Naive thymus-derived CD4-positive, alpha-beta T cell (primary cell): ENCODE measurements at regions not wholly inside any gene's neighbourhood (a gene's known extent, or its start where the extent isn't known, plus 50 kb on each side); places are given as distances from the start of the nearest gene placed in this dataset.
A peak's percentile ranks its signal among the peaks of the same experiment; 100 is the strongest.

Source experiments
- ATAC-seq: fragments of 150-1000 bp; cut with Tn5 transposase; 2 replicates; pipeline ENCODE4 v1.10.0; 2021; ENCODE audit warnings: mild to moderate bottlenecking, moderate library complexity
- CTCF ChIA-PET: fragments of 350-600 bp; sonication (Branson Sonifier 250); formaldehyde crosslinking; loops from one replicate; lab custom pipeline; 2021; ENCODE audit warnings: antibody characterized with exemption; lab: Charles Lee
- POLR2A ChIA-PET: fragments of 350-600 bp; sonication (Branson Sonifier 250); formaldehyde crosslinking; loops from one replicate; lab custom pipeline; 2021; ENCODE audit warnings: antibody characterized with exemption, inconsistent platforms; lab: Charles Lee
- DNase-seq, 9 donors: peaks; one replicate each; pipeline versions ENCODE4 v3.0.0 to v3.0.0-alpha.2; 2020 to 2022; ENCODE audit warnings: mixed read lengths in 1 of 9
- H3K27ac ChIP-seq: one replicate; pipeline ENCODE4 v1.7.0; 2013; ENCODE audit warnings: mild to moderate bottlenecking, low read depth, low read length, moderate library complexity
- H3K27me3 ChIP-seq, 2 donors: one replicate each; pipeline ENCODE4 v1.7.0; 2013; ENCODE audit warnings: low read length in 2 of 2, mild to moderate bottlenecking in 2 of 2, moderate library complexity in 2 of 2; ENCODE audit not compliant: control insufficient read depth in 2 of 2, insufficient read depth in 2 of 2
- H3K36me3 ChIP-seq, 3 experiments: 1 replicate in 2 of 3; 2 replicates in 1 of 3; pipeline ENCODE4 v1.7.0; 2013; ENCODE audit warnings: low read length in 3 of 3, mild to moderate bottlenecking in 3 of 3, moderate library complexity in 1 of 3; ENCODE audit not compliant: insufficient read depth in 3 of 3, control insufficient read depth in 2 of 3
- H3K4me1 ChIP-seq, 2 donors: one replicate each; pipeline ENCODE4 v1.7.0; 2013; ENCODE audit warnings: low read length in 2 of 2, mild to moderate bottlenecking in 2 of 2, moderate library complexity in 1 of 2; ENCODE audit not compliant: control insufficient read depth in 2 of 2, insufficient read depth in 2 of 2
- H3K4me3 ChIP-seq: 2 replicates; pipeline ENCODE4 v1.7.0; 2013; ENCODE audit warnings: mild to moderate bottlenecking, low read length
- H3K9me3 ChIP-seq, 3 experiments: 1 replicate in 2 of 3; 2 replicates in 1 of 3; pipeline ENCODE4 v1.7.0; 2013; ENCODE audit warnings: low read length in 3 of 3; ENCODE audit not compliant: control insufficient read depth in 2 of 3
- H3K27ac Mint-ChIP-seq, 9 donors: one replicate each; pipeline ENCODE4 v1.8.0; 2020 to 2022; ENCODE audit warnings: mixed read lengths in 9 of 9, mild to moderate bottlenecking in 8 of 9, moderate library complexity in 5 of 9, inconsistent platforms in 2 of 9
- H3K27me3 Mint-ChIP-seq, 5 donors: one replicate each; pipeline ENCODE4 v1.8.0; 2021 to 2022; ENCODE audit warnings: mixed read lengths in 5 of 5, mild to moderate bottlenecking in 1 of 5
- H3K36me3 Mint-ChIP-seq, 5 donors: one replicate each; pipeline ENCODE4 v1.8.0; 2020 to 2022; ENCODE audit warnings: mixed read lengths in 5 of 5, mild to moderate bottlenecking in 3 of 5, inconsistent platforms in 1 of 5
- H3K4me1 Mint-ChIP-seq, 7 donors: one replicate each; pipeline ENCODE4 v1.8.0; 2020 to 2022; ENCODE audit warnings: mixed read lengths in 7 of 7, mild to moderate bottlenecking in 3 of 7, inconsistent platforms in 1 of 7
- H3K4me3 Mint-ChIP-seq, 10 donors: one replicate each; pipeline ENCODE4 v1.8.0; 2020 to 2022; ENCODE audit warnings: mild to moderate bottlenecking in 10 of 10, mixed read lengths in 10 of 10, moderate library complexity in 6 of 10, inconsistent platforms in 2 of 10
- H3K9me3 Mint-ChIP-seq, 11 donors: one replicate each; pipeline ENCODE4 v1.8.0; 2020 to 2022; ENCODE audit warnings: mixed read lengths in 11 of 11, mild to moderate bottlenecking in 4 of 11, inconsistent platforms in 1 of 11, moderate library complexity in 1 of 11
- intact Hi-C, 2 donors: fragments of 100-400 bp; cut with micrococcal nuclease; formaldehyde crosslinking; loops; one replicate each; pipeline ENCODE4 v1.15.1; 2023

DNA sequence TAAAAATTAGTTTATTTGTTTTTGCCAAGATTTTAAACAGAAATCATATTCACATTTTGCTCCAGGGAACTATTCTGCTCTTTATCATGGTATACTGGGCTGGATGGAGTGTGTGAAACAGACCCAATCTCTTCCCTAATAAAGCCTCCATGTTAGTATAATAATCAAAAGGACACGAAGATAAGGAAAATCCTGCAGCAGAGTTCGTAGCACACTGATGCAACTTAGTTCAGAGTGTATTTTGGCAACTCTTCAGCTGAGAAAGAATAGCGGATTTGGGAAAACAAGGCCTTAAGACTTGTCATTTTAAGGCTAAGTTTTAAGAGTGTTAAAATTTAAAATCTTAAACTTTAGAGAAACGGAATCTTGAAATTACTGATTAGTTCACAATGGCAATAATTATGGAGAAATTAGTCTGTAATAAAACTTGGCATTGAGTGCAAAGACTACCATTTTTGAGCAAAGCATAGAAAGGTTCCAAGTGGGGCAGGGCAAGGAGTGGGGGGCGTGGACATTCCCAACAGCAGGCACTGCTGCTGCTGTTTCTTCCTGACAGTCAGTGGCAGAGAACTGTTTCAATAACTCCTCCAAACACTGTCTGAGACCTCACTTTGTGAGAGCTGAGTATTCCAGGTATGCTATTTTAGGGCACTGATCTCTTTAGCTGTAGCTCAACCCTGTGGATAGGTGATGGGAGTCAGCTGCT, 225.0 kb downstream of the HRH4 start:
- no peak for ATAC-seq
- H3K9me3 Mint-ChIP-seq: peaks cover 0 to 10% (median 0%) of the 10 kb centered on the region in 11 donors
- DNase-seq: no peak
- no peaks in the 10 kb centered on the region for H3K4me1 Mint-ChIP-seq
- H3K4me3 ChIP-seq: no peak overlapping the region
- H3K27me3 ChIP-seq: no peaks in the 10 kb centered on the region
- H3K4me1 ChIP-seq: no peaks in the 10 kb centered on the region
- H3K27ac ChIP-seq: no peak overlapping the region
- no peaks in the 10 kb centered on the region for H3K36me3 Mint-ChIP-seq
- CTCF ChIA-PET: no interaction called here
- no peak overlapping the region for H3K4me3 Mint-ChIP-seq
- H3K27ac Mint-ChIP-seq: no peak overlapping the region
- POLR2A ChIA-PET: no interaction called here
- peaks cover 0 to 12% (median 5%) of the 10 kb centered on the region in 5 donors for H3K27me3 Mint-ChIP-seq
- H3K9me3 ChIP-seq: no peaks in the 10 kb centered on the region
- no peaks in the 10 kb centered on the region for H3K36me3 ChIP-seq
- intact Hi-C loops: no loop called here

DNA sequence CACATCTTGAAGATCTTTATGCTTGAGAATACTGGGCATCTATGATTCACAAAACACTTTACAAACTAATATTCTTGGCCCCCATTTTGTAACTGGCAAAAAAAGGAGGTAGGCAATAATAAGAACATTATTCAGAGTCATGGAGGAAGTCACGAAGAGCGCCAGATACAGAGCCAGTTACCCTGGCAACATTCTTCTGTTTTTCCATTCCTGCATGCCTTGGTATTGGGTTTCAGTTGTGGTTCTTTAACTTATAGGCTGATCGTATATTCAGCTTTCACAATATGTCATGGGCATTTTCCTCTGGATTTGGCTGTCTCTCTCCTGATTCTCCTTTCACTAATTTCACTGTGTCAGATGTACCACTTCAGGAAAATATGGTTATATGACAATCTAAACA, 234.7 kb downstream of the HRH4 start:
- peak overlapping the region in 1 of 10 donors; percentile 22 for H3K4me3 Mint-ChIP-seq
- H3K27me3 Mint-ChIP-seq: peaks cover 2 to 31% (median 18%) of the 10 kb centered on the region in 5 donors
- no peak for ATAC-seq
- no peak overlapping the region for H3K27ac Mint-ChIP-seq
- no peak for DNase-seq
- Histone ChIP-seq H3K27me3 (no peaks in the 10 kb centered on the region), H3K4me1 (no peaks in the 10 kb centered on the region), H3K27ac (no peak overlapping the region), H3K9me3 (peaks cover 0 to 9% (median 0%) of the 10 kb centered on the region in 3 experiments), H3K36me3 (no peaks in the 10 kb centered on the region), H3K4me3 (no peak overlapping the region)
- intact Hi-C loops: no loop called here
- peaks cover 0 to 12% (median 0%) of the 10 kb centered on the region in 5 donors for H3K36me3 Mint-ChIP-seq
- POLR2A ChIA-PET: no interaction called here
- CTCF ChIA-PET: no interaction called here
- H3K4me1 Mint-ChIP-seq: no peaks in the 10 kb centered on the region
- H3K9me3 Mint-ChIP-seq: peaks cover 2 to 48% (median 19%) of the 10 kb centered on the region in 11 donors

GRCh38 chr18:24702001-24702515, 241.6 kb downstream of the HRH4 start:
- peaks cover 0 to 35% (median 31%) of the 10 kb centered on the region in 5 donors for H3K27me3 Mint-ChIP-seq
- ATAC-seq: no peak
- H3K36me3 Mint-ChIP-seq: peaks cover 0 to 5% (median 0%) of the 10 kb centered on the region in 5 donors
- no peak for DNase-seq
- no peak overlapping the region for H3K27ac ChIP-seq
- H3K36me3 ChIP-seq: no peaks in the 10 kb centered on the region
- H3K4me1 ChIP-seq: no peaks in the 10 kb centered on the region
- no peaks in the 10 kb centered on the region for H3K9me3 ChIP-seq
- H3K27ac Mint-ChIP-seq: no peak overlapping the region
- H3K4me3 Mint-ChIP-seq: no peak overlapping the region
- ChIA-PET CTCF (no interaction called here), POLR2A (no interaction called here)
- H3K27me3 ChIP-seq: no peaks in the 10 kb centered on the region
- no peaks in the 10 kb centered on the region for H3K4me1 Mint-ChIP-seq
- intact Hi-C loops: no loop called here
- H3K9me3 Mint-ChIP-seq: peaks cover 3 to 27% (median 8%) of the 10 kb centered on the region in 11 donors
- H3K4me3 ChIP-seq: no peak overlapping the region

GRCh38 chr18:24703316-24703715, 242.9 kb downstream of the HRH4 start:
- Histone ChIP-seq H3K4me3 (no peak overlapping the region), H3K4me1 (no peaks in the 10 kb centered on the region), H3K36me3 (no peaks in the 10 kb centered on the region), H3K27me3 (no peaks in the 10 kb centered on the region), H3K9me3 (no peaks in the 10 kb centered on the region), H3K27ac (no peak overlapping the region)
- DNase-seq (no peak), ATAC-seq (no peak)
- intact Hi-C loops: no loop called here
- H3K27ac Mint-ChIP-seq: no peak overlapping the region
- H3K4me1 Mint-ChIP-seq: no peaks in the 10 kb centered on the region
- POLR2A ChIA-PET: no interaction called here
- peaks cover 0 to 5% (median 0%) of the 10 kb centered on the region in 5 donors for H3K36me3 Mint-ChIP-seq
- H3K9me3 Mint-ChIP-seq: peaks cover 3 to 20% (median 7%) of the 10 kb centered on the region in 11 donors
- no peak overlapping the region for H3K4me3 Mint-ChIP-seq
- CTCF ChIA-PET: no interaction called here
- H3K27me3 Mint-ChIP-seq: peaks cover 0 to 32% (median 28%) of the 10 kb centered on the region in 5 donors

DNA sequence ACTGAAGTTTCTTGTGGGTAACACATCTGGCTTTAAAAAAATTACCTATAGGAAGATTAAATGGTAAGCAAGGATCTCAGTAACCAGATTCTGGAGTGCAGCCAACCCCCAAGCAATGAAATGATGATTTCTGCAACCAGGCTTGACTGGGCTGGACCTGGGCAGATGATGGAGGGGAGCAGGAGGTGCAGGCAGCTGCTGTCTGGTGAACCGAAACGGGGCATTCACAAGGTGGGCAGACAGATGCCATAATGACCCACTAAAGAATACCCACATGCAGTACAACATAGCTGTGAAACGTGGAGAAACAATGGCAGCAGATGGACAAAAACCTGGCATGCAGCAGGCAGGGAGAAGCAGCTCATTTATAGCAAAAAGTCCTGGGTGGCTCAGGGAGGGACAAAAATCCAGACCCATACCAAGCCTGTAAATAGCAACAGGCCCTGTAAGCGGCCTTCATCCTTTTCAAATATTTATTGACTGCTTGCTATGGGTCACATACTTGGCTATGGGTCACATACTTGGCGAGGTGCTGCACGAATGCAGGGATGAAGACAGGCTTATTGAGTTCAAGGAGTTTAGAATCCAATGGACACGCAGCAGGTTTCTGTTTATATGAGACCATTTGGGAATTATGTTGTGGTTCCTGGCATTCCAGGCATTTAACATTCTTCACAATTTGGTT, 244.7 kb downstream of the HRH4 start:
- no peak overlapping the region for H3K27ac Mint-ChIP-seq
- H3K4me1 Mint-ChIP-seq: no peaks in the 10 kb centered on the region
- Histone ChIP-seq H3K4me1 (no peaks in the 10 kb centered on the region), H3K4me3 (no peak overlapping the region), H3K27me3 (no peaks in the 10 kb centered on the region), H3K36me3 (no peaks in the 10 kb centered on the region), H3K9me3 (no peaks in the 10 kb centered on the region), H3K27ac (no peak overlapping the region)
- ATAC-seq (no peak), DNase-seq (no peak)
- ChIA-PET POLR2A (no interaction called here), CTCF (no interaction called here)
- H3K36me3 Mint-ChIP-seq: peaks cover 0 to 5% (median 0%) of the 10 kb centered on the region in 5 donors
- H3K9me3 Mint-ChIP-seq: peaks cover 3 to 24% (median 6%) of the 10 kb centered on the region in 11 donors
- no peak overlapping the region for H3K4me3 Mint-ChIP-seq
- peaks cover 0 to 21% (median 15%) of the 10 kb centered on the region in 5 donors for H3K27me3 Mint-ChIP-seq
- intact Hi-C loops: no loop called here

GRCh38 chr18:24710474-24710873, 250.0 kb downstream of the HRH4 start:
- ChIA-PET POLR2A (no interaction called here), CTCF (no interaction called here)
- no peaks in the 10 kb centered on the region for H3K36me3 Mint-ChIP-seq
- Histone ChIP-seq H3K4me1 (no peaks in the 10 kb centered on the region), H3K27ac (no peak overlapping the region), H3K27me3 (no peaks in the 10 kb centered on the region), H3K9me3 (no peaks in the 10 kb centered on the region), H3K4me3 (no peak overlapping the region), H3K36me3 (no peaks in the 10 kb centered on the region)
- no peak for ATAC-seq
- DNase-seq: no peak
- H3K9me3 Mint-ChIP-seq: peaks cover 0 to 4% (median 0%) of the 10 kb centered on the region in 11 donors
- no peak overlapping the region for H3K27ac Mint-ChIP-seq
- H3K27me3 Mint-ChIP-seq: peaks cover 0 to 5% (median 0%) of the 10 kb centered on the region in 5 donors
- no peak overlapping the region for H3K4me3 Mint-ChIP-seq
- intact Hi-C loops: no loop called here
- no peaks in the 10 kb centered on the region for H3K4me1 Mint-ChIP-seq
